LNCAP (cell line): ENCODE measurements at regions not wholly inside any gene's neighbourhood (a gene's known extent, or its start where the extent isn't known, plus 50 kb on each side); places are given as distances from the start of the nearest gene placed in this dataset.

Experiments
- CTCF ChIP-seq: fragments of 450-650 bp; IDR thresholded peaks from 2 replicates; pipeline ENCODE4 v1.5.1; 2017; ENCODE audit warnings: mild to moderate bottlenecking

GRCh38 chr4:186981161-186981560, 257.5 kb upstream of the FAT1 start:
- TF ChIP-seq CTCF: no peak

- no peak for TF ChIP-seq CTCF
Measured at GRCh38 chr4:186982160-186982559, 258.5 kb upstream of the FAT1 start.

DNA sequence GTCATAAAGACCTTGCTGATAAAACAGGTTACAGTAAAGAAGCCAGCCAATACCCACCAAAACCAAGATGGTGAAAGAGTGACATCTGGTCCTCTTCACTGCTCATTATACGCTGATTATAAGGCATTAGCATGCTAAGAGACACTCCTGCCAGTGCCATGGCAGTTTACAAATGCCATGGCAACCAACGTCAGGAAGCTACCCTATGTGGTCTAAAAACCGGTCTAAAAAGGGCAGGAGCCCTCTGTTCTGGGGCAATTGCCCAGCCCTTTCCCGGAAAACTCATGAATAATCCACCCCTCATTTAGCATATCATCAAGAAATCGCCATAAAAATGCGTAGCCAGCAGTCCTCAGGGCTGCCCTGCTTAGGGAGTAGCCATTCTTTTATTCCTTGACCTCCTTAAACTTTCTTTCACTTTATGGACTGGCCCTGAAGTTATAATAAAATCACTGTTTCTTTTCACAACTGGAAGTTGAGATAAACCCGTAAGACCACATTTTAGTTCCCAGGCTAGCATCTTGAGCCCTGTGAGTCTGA, 260.5 kb upstream of the FAT1 start:
- no peak for TF ChIP-seq CTCF

DNA sequence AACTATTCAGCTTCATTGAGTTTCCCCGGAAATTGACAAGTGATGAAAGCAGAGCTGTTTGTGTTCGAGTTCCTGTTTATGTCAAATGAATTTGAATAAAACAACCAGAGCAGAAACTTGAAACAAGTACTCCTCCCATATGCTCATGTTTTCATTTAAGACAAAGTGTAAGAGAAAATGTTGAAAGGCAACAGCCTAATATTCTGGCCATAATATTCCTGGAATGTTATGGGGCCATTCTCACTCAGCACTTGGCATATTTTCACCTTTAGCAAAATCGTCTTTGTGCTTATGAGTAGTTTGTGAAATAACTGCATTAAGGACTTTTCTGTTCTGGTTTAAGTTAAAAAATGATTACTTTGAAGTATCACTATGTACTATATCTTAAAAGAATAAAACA, 276.0 kb upstream of the FAT1 start:
- TF ChIP-seq CTCF: no peak

- no peak for TF ChIP-seq CTCF
Measured at GRCh38 chr4:187000281-187000680, 276.6 kb upstream of the FAT1 start.

DNA sequence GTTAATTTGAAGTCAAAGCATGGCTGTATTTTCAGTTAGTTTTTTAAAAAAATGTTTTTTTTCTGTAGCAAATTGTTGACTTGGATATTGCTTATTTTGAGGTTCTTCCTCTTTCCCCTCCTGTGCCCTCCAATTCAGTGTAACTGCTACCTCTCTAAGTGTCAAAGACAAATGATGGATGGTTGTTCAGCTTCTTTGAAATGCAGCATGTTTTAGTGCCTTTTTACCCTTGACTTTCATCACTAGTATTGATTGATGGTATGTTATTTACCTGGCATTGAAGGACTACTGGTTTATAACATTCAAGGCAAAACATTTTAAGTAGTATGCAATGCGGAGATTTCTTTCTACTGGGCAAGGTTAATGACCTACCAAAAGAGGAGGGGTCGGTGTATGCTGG, 281.0 kb upstream of the FAT1 start:
- TF ChIP-seq CTCF: no peak

DNA sequence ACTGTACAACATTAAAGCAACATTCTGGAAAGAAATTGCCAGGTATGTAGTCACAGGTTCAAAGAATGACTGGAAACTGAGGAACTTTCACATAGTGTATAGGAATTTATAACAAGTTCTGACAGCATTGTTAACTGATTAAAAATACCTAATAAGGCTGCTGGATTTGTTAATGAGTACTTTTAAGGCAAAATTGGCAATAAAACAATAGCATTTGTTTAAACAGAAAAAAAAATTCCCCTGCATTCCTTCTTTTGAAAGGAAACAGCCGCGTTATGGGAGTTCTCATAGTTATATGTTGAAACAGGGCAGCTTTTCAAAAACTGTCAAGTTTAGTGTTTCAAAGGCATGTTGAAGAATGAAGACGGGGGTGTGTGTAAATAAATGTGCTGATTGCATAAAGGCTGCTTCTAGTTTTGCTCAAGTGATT, 282.5 kb upstream of the FAT1 start:
- TF ChIP-seq CTCF: no peak

DNA sequence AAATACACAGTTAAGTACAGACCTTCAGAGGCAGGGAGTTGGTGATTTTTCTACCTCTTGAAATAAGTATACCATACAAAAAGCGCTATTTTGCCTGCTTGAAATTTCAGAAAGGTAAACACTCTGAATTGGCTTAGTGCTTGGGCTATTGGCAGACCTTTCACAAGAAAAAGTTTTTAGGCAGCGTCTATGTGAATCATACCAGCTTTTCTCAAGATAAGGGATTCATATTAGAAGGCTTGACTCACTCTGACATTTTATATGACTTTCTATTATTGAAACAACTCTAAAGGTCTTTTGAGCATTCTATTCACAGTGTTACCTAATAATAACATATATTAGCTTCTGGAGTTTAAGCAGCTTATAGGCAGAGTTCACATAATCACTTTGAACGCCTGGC, 286.4 kb upstream of the FAT1 start:
- TF ChIP-seq CTCF: no peak
